Neutrophil (primary cell): ENCODE measurements at regions not wholly inside any gene's neighbourhood (a gene's known extent, or its start where the extent isn't known, plus 50 kb on each side); places are given as distances from the start of the nearest gene placed in this dataset.

Experiments used
- H3K27ac ChIP-seq: fragments of 200-600 bp; sonication (generic); 2 replicates; pipeline ENCODE4 v1.5.1; 2016; ENCODE audit warnings: mild to moderate bottlenecking, moderate library complexity
- H3K27me3 ChIP-seq: fragments of 200-600 bp; sonication (generic); 2 replicates; pipeline ENCODE4 v1.6.0; 2016; ENCODE audit warnings: mild to moderate bottlenecking
- H3K36me3 ChIP-seq: fragments of 200-600 bp; sonication (generic); 2 replicates; pipeline ENCODE4 v1.5.1; 2017
- H3K4me1 ChIP-seq, 2 experiments: fragments of 200-600 bp in 1 of 2; sonication (generic) in 1 of 2; 1 replicate in 1 of 2; 2 replicates in 1 of 2; pipeline versions ENCODE4 v1.5.1 to v1.6.1; 2013 to 2016; ENCODE audit warnings: low read depth in 1 of 2, low read length in 1 of 2, mild to moderate bottlenecking in 1 of 2, moderate library complexity in 1 of 2; ENCODE audit not compliant: control insufficient read depth in 1 of 2, insufficient read depth in 1 of 2
- H3K4me3 ChIP-seq, 2 experiments: fragments of 200-600 bp in 1 of 2; sonication (generic) in 1 of 2; 1 replicate in 1 of 2; 2 replicates in 1 of 2; pipeline ENCODE4 v1.5.1; 2013 to 2016; ENCODE audit warnings: low read depth in 1 of 2, low read length in 1 of 2, mild to moderate bottlenecking in 1 of 2, moderate library complexity in 1 of 2
- H3K9me3 ChIP-seq: fragments of 200-600 bp; sonication (generic); 2 replicates; pipeline ENCODE4 v1.5.1; 2016
- CTCF ChIP-seq: fragments of 200-600 bp; sonication (generic); IDR thresholded peaks from 2 replicates; pipeline ENCODE4 v1.5.1; 2016; ENCODE audit warnings: antibody characterized with exemption

- no peak for TF ChIP-seq CTCF
- H3K36me3 ChIP-seq = no peaks in the 10 kb centered on the region
These were observed 161.0 kb upstream of the RNF32 start for GRCh38 chr7:156479596-156479995.

GRCh38 chr7:156478486-156478885 lies 162.1 kb upstream of the RNF32 start:
- Histone ChIP-seq H3K27ac (no peak overlapping the region), H3K36me3 (no peaks in the 10 kb centered on the region), H3K4me3 (no peak overlapping the region), H3K9me3 (no peaks in the 10 kb centered on the region), H3K27me3 (no peaks in the 10 kb centered on the region), H3K4me1 (peaks cover 11 to 16% of the 10 kb centered on the region in 2 experiments)
- TF ChIP-seq CTCF = no peak

More at GRCh38 chr7:156479596-156479995, 161.0 kb upstream of the RNF32 start:
- Histone ChIP-seq H3K27ac (peak overlapping the region; percentile 50), H3K4me1 (peaks cover 11 to 16% of the 10 kb centered on the region in 2 experiments), H3K27me3 (no peaks in the 10 kb centered on the region), H3K4me3 (no peak overlapping the region), H3K9me3 (no peaks in the 10 kb centered on the region)

GRCh38 chr7:156475666-156476065 lies 164.9 kb upstream of the RNF32 start:
- Histone ChIP-seq H3K27me3 (no peaks in the 10 kb centered on the region), H3K9me3 (no peaks in the 10 kb centered on the region), H3K36me3 (no peaks in the 10 kb centered on the region), H3K27ac (no peak overlapping the region), H3K4me1 (peaks cover 11 to 16% of the 10 kb centered on the region in 2 experiments), H3K4me3 (no peak overlapping the region)
- TF ChIP-seq CTCF = no peak

- H3K36me3 ChIP-seq = no peaks in the 10 kb centered on the region
- no peaks in the 10 kb centered on the region for H3K9me3 ChIP-seq
- H3K4me3 ChIP-seq = no peak overlapping the region
- no peaks in the 10 kb centered on the region for H3K27me3 ChIP-seq
- H3K4me1 ChIP-seq = peaks cover 11 to 15% of the 10 kb centered on the region in 2 experiments
- TF ChIP-seq CTCF = no peak
- no peak overlapping the region for H3K27ac ChIP-seq
These were observed 165.4 kb upstream of the RNF32 start for GRCh38 chr7:156475179-156475578.

GRCh38 chr7:156474241-156474743 lies 166.3 kb upstream of the RNF32 start:
- H3K4me3 ChIP-seq = no peak overlapping the region
- no peaks in the 10 kb centered on the region for H3K36me3 ChIP-seq
- no peak for TF ChIP-seq CTCF
- H3K4me1 ChIP-seq = peaks cover 3 to 6% of the 10 kb centered on the region in 2 experiments
- no peaks in the 10 kb centered on the region for H3K9me3 ChIP-seq
- no peaks in the 10 kb centered on the region for H3K27me3 ChIP-seq
- no peak overlapping the region for H3K27ac ChIP-seq
